Liver (tissue), 8 donors: ENCODE measurements at regions not wholly inside any gene's neighbourhood (a gene's known extent, or its start where the extent isn't known, plus 50 kb on each side); places are given as distances from the start of the nearest gene placed in this dataset.

ENCODE experiments used
- DNase-seq: peaks from one replicate; pipeline ENCODE4 v3.0.0-alpha.2; 2017; ENCODE audit warnings: low spot score
- H3K27ac ChIP-seq, 2 donors: one replicate each; pipeline ENCODE4 v1.7.0; 2013; ENCODE audit warnings: inconsistent platforms in 2 of 2, low read length in 2 of 2, control low read depth in 1 of 2, low read depth in 1 of 2, mild to moderate bottlenecking in 1 of 2
- H3K27me3 ChIP-seq, 4 donors: one replicate each; pipeline versions ENCODE4 v1.6.1 to v1.7.0; 2013; ENCODE audit warnings: low read length in 3 of 4, inconsistent platforms in 1 of 4, mild to moderate bottlenecking in 1 of 4, moderate library complexity in 1 of 4; ENCODE audit not compliant: control insufficient read depth in 4 of 4, insufficient read depth in 4 of 4
- H3K36me3 ChIP-seq, 4 donors: one replicate each; pipeline versions ENCODE4 v1.6.1 to v1.7.0; 2013; ENCODE audit warnings: low read length in 3 of 4, mild to moderate bottlenecking in 3 of 4, low read depth in 1 of 4, moderate library complexity in 1 of 4; ENCODE audit not compliant: control insufficient read depth in 4 of 4, insufficient read depth in 3 of 4
- H3K4me1 ChIP-seq, 4 donors: one replicate each; pipeline versions ENCODE4 v1.6.1 to v1.7.0; 2013; ENCODE audit warnings: low read length in 3 of 4, mild to moderate bottlenecking in 3 of 4, moderate library complexity in 1 of 4; ENCODE audit not compliant: control insufficient read depth in 4 of 4, insufficient read depth in 4 of 4
- H3K4me3 ChIP-seq, 3 donors: one replicate each; pipeline versions ENCODE4 v1.6.1 to v1.7.0; 2013; ENCODE audit warnings: low read length in 3 of 3, control low read depth in 1 of 3, low read depth in 1 of 3, mild to moderate bottlenecking in 1 of 3
- H3K9ac ChIP-seq, 2 donors: one replicate each; pipeline ENCODE4 v1.7.0; 2013; ENCODE audit warnings: low read length in 2 of 2, mild to moderate bottlenecking in 2 of 2, moderate library complexity in 2 of 2, control low read depth in 1 of 2, low read depth in 1 of 2
- H3K9me3 ChIP-seq, 4 donors: one replicate each; pipeline versions ENCODE4 v1.6.1 to v1.7.0; 2013; ENCODE audit warnings: low read length in 3 of 4; ENCODE audit not compliant: control insufficient read depth in 4 of 4
- ATF3 ChIP-seq: IDR thresholded peaks from 2 replicates; pipeline ENCODE4 v1.6.1; 2016; ENCODE audit warnings: antibody characterized with exemption
- CTCF ChIP-seq: fragments of 150-350 bp; IDR thresholded peaks from 2 replicates; pipeline ENCODE4 v1.5.1; 2017; ENCODE audit warnings: improper control_type of control experiment, low read depth, low read length; ENCODE audit not compliant: missing input control
- FOXA1 ChIP-seq: IDR thresholded peaks from 2 replicates; pipeline ENCODE4 v1.6.1; 2016; ENCODE audit warnings: antibody characterized with exemption
- FOXA2 ChIP-seq: IDR thresholded peaks from 2 replicates; pipeline ENCODE4 v1.6.1; 2016; ENCODE audit warnings: antibody characterized with exemption
- GABPA ChIP-seq, 2 donors: IDR thresholded peaks in 1 of 2; conservative IDR thresholded peaks in 1 of 2; 2 replicates each; pipeline ENCODE4 v1.6.1; 2016; ENCODE audit warnings: antibody characterized with exemption in 2 of 2, mild to moderate bottlenecking in 1 of 2, moderate library complexity in 1 of 2
- HNF4A ChIP-seq, 2 donors: conservative IDR thresholded peaks; 2 replicates each; pipeline ENCODE4 v1.6.1; 2016; ENCODE audit warnings: antibody characterized with exemption in 2 of 2, mild to moderate bottlenecking in 2 of 2
- JUND ChIP-seq, 2 donors: IDR thresholded peaks; 2 replicates each; pipeline ENCODE4 v1.6.1; 2016; ENCODE audit warnings: antibody characterized with exemption in 2 of 2
- NR2F2 ChIP-seq: IDR thresholded peaks from 2 replicates; pipeline ENCODE4 v1.6.1; 2016; ENCODE audit warnings: antibody characterized with exemption
- RAD21 ChIP-seq, 2 donors: IDR thresholded peaks; 2 replicates each; pipeline ENCODE4 v1.6.1; 2016; ENCODE audit warnings: antibody characterized with exemption in 2 of 2, mild to moderate bottlenecking in 2 of 2
- REST ChIP-seq: IDR thresholded peaks from 2 replicates; pipeline ENCODE4 v1.6.1; 2016; ENCODE audit warnings: antibody characterized with exemption, mild to moderate bottlenecking
- TAF1 ChIP-seq: conservative IDR thresholded peaks from 2 replicates; pipeline ENCODE4 v1.6.1; 2016; ENCODE audit warnings: antibody characterized with exemption, mild to moderate bottlenecking
- ZBTB33 ChIP-seq: IDR thresholded peaks from 2 replicates; pipeline ENCODE4 v1.6.1; 2016; ENCODE audit warnings: antibody characterized with exemption
- WGBS: extraction: QIAGEN DNeasy Blood & Tissue Kit; methylation state at CpG from one replicate; pipeline ENCODE4 v1.1.7; 2013; 5-methylcytosine and 5-hydroxymethylcytosine counted together
- donor health status: healthy.
- donor health status: healthy.
- donor health status: healthy.
- donor health status: healthy.
- donor health status: healthy.

DNA sequence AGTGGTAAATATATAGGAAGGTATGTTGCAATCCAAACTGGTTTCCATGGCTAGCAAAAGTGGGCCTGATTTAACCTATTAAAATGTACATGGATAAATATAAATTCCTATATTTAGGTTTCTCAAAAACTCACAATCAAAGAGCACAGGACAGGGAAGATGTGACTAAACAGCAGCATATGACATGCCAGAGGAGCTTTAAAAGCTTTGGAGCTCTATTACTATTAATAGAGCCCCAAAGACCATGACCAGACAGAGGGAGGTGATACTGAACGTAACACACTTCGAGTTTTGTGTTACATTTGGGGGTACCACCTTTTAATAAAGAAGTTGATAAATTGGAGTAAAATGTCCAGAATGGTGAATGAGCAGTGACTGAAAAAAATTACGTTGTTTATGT, 179.5 kb upstream of the SLC14A2 start (continued):
- TF ChIP-seq REST (no peak), NR2F2 (no peak), FOXA2 (no peak), RAD21 (IDR thresholded peaks at IDR 0.05) (no peak)

- Histone ChIP-seq H3K27me3 (no peaks in the 10 kb centered on the region), H3K9ac (no peak overlapping the region), H3K4me1 (no peaks in the 10 kb centered on the region), H3K36me3 (no peaks in the 10 kb centered on the region), H3K4me3 (no peak overlapping the region), H3K27ac (no peak overlapping the region), H3K9me3 (no peaks in the 10 kb centered on the region)
- DNase-seq = no peak
- 92% methylated on average over 9 of the region's 9 CpGs for WGBS
- no peak for TF ChIP-seq JUND (IDR thresholded peaks at IDR 0.05)
- no peak for TF ChIP-seq GABPA (IDR thresholded peaks at IDR 0.05 in 1 of 2, conservative IDR thresholded peaks at IDR 0.05 in 1 of 2)
- no peak for TF ChIP-seq REST
- TF ChIP-seq HNF4A (conservative IDR thresholded peaks at IDR 0.05) = no peak
- TF ChIP-seq TAF1 = no peak
- TF ChIP-seq NR2F2 = no peak
- TF ChIP-seq FOXA1 = no peak
- TF ChIP-seq ZBTB33 = no peak
- TF ChIP-seq ATF3 = no peak
- TF ChIP-seq CTCF = no peak
These were observed 177.9 kb upstream of the SLC14A2 start for GRCh38 chr18:45437366-45437765.
